Vagina (tissue), 2 donors: ENCODE measurements at regions not wholly inside any gene's neighbourhood (a gene's known extent, or its start where the extent isn't known, plus 50 kb on each side); places are given as distances from the start of the nearest gene placed in this dataset.

Experiments
- DNase-seq, 2 donors: peaks; one replicate each; pipeline ENCODE4 v3.0.0-alpha.2; 2017; ENCODE audit errors: extremely low spot score in 2 of 2
- H3K27ac ChIP-seq: fragments of 200-600 bp; sonication (generic); one replicate; pipeline ENCODE4 v1.5.1; 2019
- H3K27me3 ChIP-seq: fragments of 200-600 bp; sonication (generic); one replicate; pipeline ENCODE4 v1.5.1; 2019
- H3K36me3 ChIP-seq, 2 donors: fragments of 200-600 bp; sonication (generic); one replicate each; pipeline ENCODE4 v1.5.1; 2017 to 2019
- H3K4me1 ChIP-seq: fragments of 200-600 bp; sonication (generic); one replicate; pipeline ENCODE4 v1.5.1; 2019
- H3K4me3 ChIP-seq, 2 donors: fragments of 200-600 bp; sonication (generic); 1 replicate in 1 of 2; 2 replicates in 1 of 2; pipeline ENCODE4 v1.5.1; 2016 to 2019
- H3K9me3 ChIP-seq: fragments of 200-600 bp; sonication (generic); one replicate; pipeline ENCODE4 v1.5.1; 2019
- CTCF ChIP-seq, 3 experiments: fragments of 450-650 bp in 2 of 3; fragments of 200-600 bp in 1 of 3; sonication (generic) in 1 of 3; IDR thresholded peaks; one replicate each; pipeline ENCODE4 v1.5.1; 2017 to 2019; ENCODE audit warnings: antibody characterized with exemption in 3 of 3, mild to moderate bottlenecking in 2 of 3, moderate library complexity in 2 of 3
- POLR2A ChIP-seq, 2 donors: fragments of 450-650 bp; IDR thresholded peaks; one replicate each; pipeline ENCODE4 v1.6.1; 2017; ENCODE audit warnings: antibody characterized with exemption in 2 of 2, mild to moderate bottlenecking in 2 of 2, moderate library complexity in 2 of 2
- POLR2AphosphoS5 ChIP-seq, 2 donors: sonication (generic); formaldehyde crosslinking; IDR thresholded peaks; one replicate each; pipeline ENCODE4 v1.9.0; 2017; ENCODE audit warnings: antibody characterized with exemption in 2 of 2, mild to moderate bottlenecking in 2 of 2, low read depth in 1 of 2; ENCODE audit not compliant: insufficient read depth in 1 of 2
- intact Hi-C: fragments of 100-400 bp; cut with DNase I; formaldehyde crosslinking; loops from one replicate; pipeline ENCODE4 v1.15.1; 2023

- intact Hi-C loops = no loop called here
- no peaks in the 10 kb centered on the region for H3K36me3 ChIP-seq
- H3K4me1 ChIP-seq = no peaks in the 10 kb centered on the region
- no peak overlapping the region for H3K4me3 ChIP-seq
- DNase-seq = no peak
- no peak for TF ChIP-seq POLR2AphosphoS5 (IDR thresholded peaks at IDR 0.05; ENCODE audit: insufficient read depth in 1 of 2, low read depth in 1 of 2)
- TF ChIP-seq CTCF (IDR thresholded peaks at IDR 0.05) = no peak
- TF ChIP-seq POLR2A (IDR thresholded peaks at IDR 0.05) = no peak
- no peak overlapping the region for H3K27ac ChIP-seq
- H3K27me3 ChIP-seq = no peaks in the 10 kb centered on the region
- no peaks in the 10 kb centered on the region for H3K9me3 ChIP-seq
Observed at GRCh38 chrX:98490670-98491069, 1607.0 kb downstream of the RPA4 start.

- DNase-seq = no peak
- no peaks in the 10 kb centered on the region for H3K4me1 ChIP-seq
- no peaks in the 10 kb centered on the region for H3K36me3 ChIP-seq
- H3K27me3 ChIP-seq = no peaks in the 10 kb centered on the region
- H3K27ac ChIP-seq = no peak overlapping the region
- intact Hi-C loops = no loop called here
- H3K9me3 ChIP-seq = no peaks in the 10 kb centered on the region
- no peak for TF ChIP-seq POLR2A (IDR thresholded peaks at IDR 0.05)
- no peak for TF ChIP-seq POLR2AphosphoS5 (IDR thresholded peaks at IDR 0.05; ENCODE audit: insufficient read depth in 1 of 2, low read depth in 1 of 2)
- no peak for TF ChIP-seq CTCF (IDR thresholded peaks at IDR 0.05)
- H3K4me3 ChIP-seq = no peak overlapping the region
Observed at GRCh38 chrX:98501426-98501825, 1617.7 kb downstream of the RPA4 start.

- DNase-seq = no peak
- H3K27ac ChIP-seq = no peak overlapping the region
- H3K4me1 ChIP-seq = no peaks in the 10 kb centered on the region
- intact Hi-C loops = no loop called here
- no peaks in the 10 kb centered on the region for H3K9me3 ChIP-seq
- H3K4me3 ChIP-seq = no peak overlapping the region
- H3K27me3 ChIP-seq = no peaks in the 10 kb centered on the region
- no peaks in the 10 kb centered on the region for H3K36me3 ChIP-seq
- no peak for TF ChIP-seq CTCF (IDR thresholded peaks at IDR 0.05)
- no peak for TF ChIP-seq POLR2A (IDR thresholded peaks at IDR 0.05)
- TF ChIP-seq POLR2AphosphoS5 (IDR thresholded peaks at IDR 0.05; ENCODE audit: insufficient read depth in 1 of 2, low read depth in 1 of 2) = no peak
Observed at GRCh38 chrX:98506907-98507306, 1623.2 kb downstream of the RPA4 start.

- Histone ChIP-seq H3K27ac (no peak overlapping the region), H3K27me3 (no peaks in the 10 kb centered on the region), H3K4me1 (no peaks in the 10 kb centered on the region), H3K9me3 (no peaks in the 10 kb centered on the region), H3K36me3 (no peaks in the 10 kb centered on the region), H3K4me3 (no peak overlapping the region)
- DNase-seq = no peak
- no peak for TF ChIP-seq CTCF (IDR thresholded peaks at IDR 0.05)
- no peak for TF ChIP-seq POLR2AphosphoS5 (IDR thresholded peaks at IDR 0.05; ENCODE audit: insufficient read depth in 1 of 2, low read depth in 1 of 2)
- no peak for TF ChIP-seq POLR2A (IDR thresholded peaks at IDR 0.05)
- intact Hi-C loops = no loop called here
Observed at GRCh38 chrX:98514032-98514431, 1630.3 kb downstream of the RPA4 start.

- no peak for TF ChIP-seq POLR2AphosphoS5 (IDR thresholded peaks at IDR 0.05; ENCODE audit: insufficient read depth in 1 of 2, low read depth in 1 of 2)
- no peak for TF ChIP-seq CTCF (IDR thresholded peaks at IDR 0.05)
- no peak for TF ChIP-seq POLR2A (IDR thresholded peaks at IDR 0.05)
- intact Hi-C loops = no loop called here
- Histone ChIP-seq H3K4me3 (no peak overlapping the region), H3K4me1 (no peaks in the 10 kb centered on the region), H3K9me3 (no peaks in the 10 kb centered on the region), H3K36me3 (no peaks in the 10 kb centered on the region), H3K27ac (no peak overlapping the region), H3K27me3 (no peaks in the 10 kb centered on the region)
- no peak for DNase-seq
Observed at GRCh38 chrX:98516120-98516519, 1632.4 kb downstream of the RPA4 start.
